Esophagus muscularis mucosa (tissue), 4 donors: ENCODE measurements at regions not wholly inside any gene's neighbourhood (a gene's known extent, or its start where the extent isn't known, plus 50 kb on each side); places are given as distances from the start of the nearest gene placed in this dataset.

Experiments
- EP300 ChIP-seq: sonication (generic); formaldehyde crosslinking; IDR thresholded peaks from one replicate; pipeline ENCODE4 v1.6.1; 2017; ENCODE audit warnings: antibody characterized with exemption
- POLR2A ChIP-seq: fragments of 450-650 bp; IDR thresholded peaks from one replicate; pipeline ENCODE4 v1.6.1; 2017; ENCODE audit warnings: antibody characterized with exemption, moderate library complexity, mild to moderate bottlenecking, low read depth
- POLR2AphosphoS5 ChIP-seq, 2 donors: sonication (generic); formaldehyde crosslinking; IDR thresholded peaks; one replicate each; pipeline ENCODE4 v1.6.1; 2017; ENCODE audit warnings: antibody characterized with exemption in 2 of 2
- TF ChIP-seq, protein P1 (sequence below), 3 experiments: fragments of 200-600 bp in 2 of 3; fragments of 450-650 bp in 1 of 3; sonication (generic) in 2 of 3; IDR thresholded peaks; one replicate each; pipeline ENCODE4 v1.5.1; 2017 to 2019; ENCODE audit warnings: antibody characterized with exemption in 3 of 3, mild to moderate bottlenecking in 2 of 3, moderate library complexity in 1 of 3

DNA sequence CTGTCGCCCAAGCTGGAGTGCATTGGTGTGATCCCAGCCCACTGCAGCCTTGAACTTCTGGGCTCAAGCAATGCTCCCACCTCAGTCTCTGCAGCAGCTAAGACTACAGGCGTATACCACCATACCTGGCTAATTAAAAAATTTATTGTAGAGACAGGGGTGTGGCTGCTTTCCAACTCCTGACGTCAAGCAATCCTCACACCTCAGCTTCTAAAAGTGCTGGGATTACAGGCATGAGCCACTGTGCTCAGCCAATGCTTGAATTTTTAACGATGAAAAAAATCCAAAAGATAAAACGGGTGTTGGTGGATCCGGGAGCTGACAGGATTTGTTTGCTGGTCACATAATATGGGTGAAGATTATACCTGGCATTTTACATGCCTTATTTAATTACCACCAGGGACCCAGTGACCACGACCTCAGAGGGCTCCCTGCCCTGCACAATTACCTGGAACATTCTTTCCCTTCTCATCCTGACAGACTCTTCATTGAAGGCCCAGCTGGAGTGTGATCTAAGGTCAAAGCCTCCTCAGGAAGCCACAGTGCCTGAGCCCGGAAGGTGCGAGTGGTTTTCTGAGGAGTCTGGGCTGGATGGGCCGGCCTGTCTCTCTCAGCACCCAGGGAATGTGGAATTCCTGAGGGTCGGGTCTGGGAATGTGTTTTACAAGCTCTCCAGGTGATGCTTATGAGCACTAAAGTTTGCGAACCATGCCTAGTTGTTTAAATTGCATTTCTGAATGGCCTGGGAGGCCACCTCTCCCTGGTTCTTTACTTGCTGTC, 193.3 kb downstream of the USP12 start:
- no peak for TF ChIP-seq POLR2AphosphoS5 (IDR thresholded peaks at IDR 0.05)
- TF ChIP-seq, protein P1, sequence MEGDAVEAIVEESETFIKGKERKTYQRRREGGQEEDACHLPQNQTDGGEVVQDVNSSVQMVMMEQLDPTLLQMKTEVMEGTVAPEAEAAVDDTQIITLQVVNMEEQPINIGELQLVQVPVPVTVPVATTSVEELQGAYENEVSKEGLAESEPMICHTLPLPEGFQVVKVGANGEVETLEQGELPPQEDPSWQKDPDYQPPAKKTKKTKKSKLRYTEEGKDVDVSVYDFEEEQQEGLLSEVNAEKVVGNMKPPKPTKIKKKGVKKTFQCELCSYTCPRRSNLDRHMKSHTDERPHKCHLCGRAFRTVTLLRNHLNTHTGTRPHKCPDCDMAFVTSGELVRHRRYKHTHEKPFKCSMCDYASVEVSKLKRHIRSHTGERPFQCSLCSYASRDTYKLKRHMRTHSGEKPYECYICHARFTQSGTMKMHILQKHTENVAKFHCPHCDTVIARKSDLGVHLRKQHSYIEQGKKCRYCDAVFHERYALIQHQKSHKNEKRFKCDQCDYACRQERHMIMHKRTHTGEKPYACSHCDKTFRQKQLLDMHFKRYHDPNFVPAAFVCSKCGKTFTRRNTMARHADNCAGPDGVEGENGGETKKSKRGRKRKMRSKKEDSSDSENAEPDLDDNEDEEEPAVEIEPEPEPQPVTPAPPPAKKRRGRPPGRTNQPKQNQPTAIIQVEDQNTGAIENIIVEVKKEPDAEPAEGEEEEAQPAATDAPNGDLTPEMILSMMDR (IDR thresholded peaks at IDR 0.05) = no peak
- TF ChIP-seq EP300 = no peak
- no peak for TF ChIP-seq POLR2A
